Esophagus (tissue), 2 donors: ENCODE measurements at regions not wholly inside any gene's neighbourhood (a gene's known extent, or its start where the extent isn't known, plus 50 kb on each side); places are given as distances from the start of the nearest gene placed in this dataset.
"Not testable (repeated sequence)": the region's sequence is repeated elsewhere in the genome, so short reads cannot be mapped to it uniquely, and the experiment has no call there.

Source experiments
- H3K27ac ChIP-seq, 2 donors: one replicate each; pipeline ENCODE4 v1.5.1; 2013; ENCODE audit warnings: low read depth in 2 of 2, mild to moderate bottlenecking in 2 of 2, inconsistent platforms in 1 of 2, low read length in 1 of 2, moderate library complexity in 1 of 2
- H3K27me3 ChIP-seq, 2 donors: one replicate each; pipeline ENCODE4 v1.6.1; 2013; ENCODE audit warnings: low read length in 2 of 2, control low read depth in 1 of 2, mild to moderate bottlenecking in 1 of 2; ENCODE audit not compliant: insufficient read depth in 2 of 2, control insufficient read depth in 1 of 2
- H3K36me3 ChIP-seq, 2 donors: one replicate each; pipeline ENCODE4 v1.6.1; 2013; ENCODE audit warnings: low read length in 1 of 2; ENCODE audit not compliant: control insufficient read depth in 2 of 2, insufficient read depth in 2 of 2
- H3K4me1 ChIP-seq, 2 donors: one replicate each; pipeline ENCODE4 v1.6.1; 2013; ENCODE audit warnings: low read length in 1 of 2; ENCODE audit not compliant: control insufficient read depth in 2 of 2, insufficient read depth in 2 of 2
- H3K4me3 ChIP-seq, 2 donors: one replicate each; pipeline ENCODE4 v1.5.1; 2013; ENCODE audit warnings: low read length in 2 of 2, mild to moderate bottlenecking in 2 of 2, low read depth in 1 of 2, moderate library complexity in 1 of 2
- H3K9me3 ChIP-seq, 2 donors: one replicate each; pipeline ENCODE4 v1.6.1; 2013; ENCODE audit warnings: mild to moderate bottlenecking in 2 of 2, low read depth in 1 of 2, low read length in 1 of 2, moderate library complexity in 1 of 2; ENCODE audit not compliant: control insufficient read depth in 2 of 2, insufficient read depth in 1 of 2
- WGBS, 2 donors: extraction: QIAGEN DNeasy Blood & Tissue Kit; methylation state at CpG; one replicate each; pipeline ENCODE4 v1.1.7; 2013; 5-methylcytosine and 5-hydroxymethylcytosine counted together
- donor health status: healthy with polysubstance abuse.
- donor health status: Bipolar disorder and iron deficiency.

GRCh38 chr3:150330872-150331271 lies 77.2 kb upstream of the TSC22D2 start:
- no peaks in the 10 kb centered on the region for H3K27me3 ChIP-seq
- no peaks in the 10 kb centered on the region for H3K9me3 ChIP-seq
- 75 to 76% methylated on average over 2 of the region's 2 CpGs for WGBS, 2 donors
- H3K27ac ChIP-seq = no peak overlapping the region
- H3K4me3 ChIP-seq = no peak overlapping the region
- H3K36me3 ChIP-seq = no peaks in the 10 kb centered on the region
- H3K4me1 ChIP-seq = no peaks in the 10 kb centered on the region

DNA sequence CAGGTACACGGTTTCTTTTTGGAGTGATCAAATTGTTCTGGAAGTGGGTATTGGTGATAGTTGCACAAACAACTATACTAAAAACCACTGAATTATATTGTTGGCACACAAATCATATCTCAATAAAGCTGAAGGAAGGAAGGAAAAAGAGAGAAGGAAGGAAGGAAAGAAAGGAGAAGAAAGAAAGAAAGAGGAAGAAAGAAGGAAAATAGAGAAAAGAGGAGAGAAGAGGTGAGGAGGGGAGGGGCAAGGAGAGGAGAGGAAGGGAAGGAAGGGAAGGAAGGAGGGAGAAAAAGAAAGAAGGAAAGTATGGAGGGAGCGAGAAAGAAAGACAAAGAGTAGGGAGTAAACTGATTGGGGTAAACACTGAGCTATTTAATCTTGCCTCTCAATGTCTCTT lies 77.9 kb upstream of the TSC22D2 start:
- Histone ChIP-seq H3K36me3 (no peaks in the 10 kb centered on the region), H3K9me3 (no peaks in the 10 kb centered on the region), H3K27me3 (no peaks in the 10 kb centered on the region), H3K4me1 (no peaks in the 10 kb centered on the region), H3K4me3 (no peak overlapping the region), H3K27ac (no peak overlapping the region)
- 80 to 90% methylated on average over 2 of the region's 2 CpGs for WGBS, 2 donors

DNA sequence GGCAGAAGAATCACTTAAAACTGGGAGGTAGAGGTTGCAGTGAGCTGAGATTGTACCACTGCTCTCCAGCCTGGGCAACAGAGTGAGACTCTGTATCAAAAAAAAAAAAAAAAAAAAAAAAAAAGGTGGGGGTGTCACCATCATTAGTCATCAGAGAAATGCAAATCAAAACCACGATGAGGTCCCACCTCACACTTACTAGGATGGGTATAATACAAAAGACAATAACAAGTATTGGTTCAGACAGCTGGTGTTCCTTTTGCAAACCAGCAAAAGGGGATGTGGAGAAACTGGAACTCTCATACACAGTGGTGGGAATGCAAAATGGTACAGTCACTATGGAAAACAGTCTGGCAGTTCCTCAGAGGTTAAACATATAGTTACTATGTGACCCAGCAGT lies 78.7 kb upstream of the TSC22D2 start:
- no peaks in the 10 kb centered on the region for H3K9me3 ChIP-seq
- 66 to 76% methylated on average over 1 of the region's 1 CpG for WGBS, 2 donors
- no peak overlapping the region for H3K27ac ChIP-seq
- H3K27me3 ChIP-seq = no peaks in the 10 kb centered on the region
- H3K36me3 ChIP-seq = no peaks in the 10 kb centered on the region
- no peak overlapping the region for H3K4me3 ChIP-seq
- H3K4me1 ChIP-seq = no peaks in the 10 kb centered on the region

DNA sequence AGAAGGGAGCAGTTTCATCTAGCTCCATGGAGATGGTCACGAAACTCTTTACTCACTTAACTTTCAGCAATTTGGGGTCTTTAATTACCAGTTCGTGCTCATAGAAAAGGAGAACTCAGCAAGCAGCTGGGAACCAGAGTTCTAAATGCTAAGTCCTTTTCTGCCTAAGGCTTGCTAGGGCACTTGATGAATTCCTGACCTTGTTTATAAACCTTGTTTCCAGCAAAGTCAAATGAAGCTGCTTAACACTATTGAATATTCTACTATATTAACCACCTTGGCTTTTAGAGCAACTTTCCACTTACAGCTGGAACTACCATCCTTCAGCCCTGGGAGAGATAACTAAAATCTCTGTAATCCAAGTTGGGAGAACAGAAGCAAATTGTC lies 79.5 kb upstream of the TSC22D2 start:
- no peak overlapping the region for H3K27ac ChIP-seq
- H3K4me3 ChIP-seq = no peak overlapping the region
- H3K27me3 ChIP-seq = no peaks in the 10 kb centered on the region
- no peaks in the 10 kb centered on the region for H3K36me3 ChIP-seq
- H3K9me3 ChIP-seq = no peaks in the 10 kb centered on the region
- no peaks in the 10 kb centered on the region for H3K4me1 ChIP-seq
- WGBS, 2 donors = 92 to 95% methylated on average over 2 of the region's 2 CpGs

DNA sequence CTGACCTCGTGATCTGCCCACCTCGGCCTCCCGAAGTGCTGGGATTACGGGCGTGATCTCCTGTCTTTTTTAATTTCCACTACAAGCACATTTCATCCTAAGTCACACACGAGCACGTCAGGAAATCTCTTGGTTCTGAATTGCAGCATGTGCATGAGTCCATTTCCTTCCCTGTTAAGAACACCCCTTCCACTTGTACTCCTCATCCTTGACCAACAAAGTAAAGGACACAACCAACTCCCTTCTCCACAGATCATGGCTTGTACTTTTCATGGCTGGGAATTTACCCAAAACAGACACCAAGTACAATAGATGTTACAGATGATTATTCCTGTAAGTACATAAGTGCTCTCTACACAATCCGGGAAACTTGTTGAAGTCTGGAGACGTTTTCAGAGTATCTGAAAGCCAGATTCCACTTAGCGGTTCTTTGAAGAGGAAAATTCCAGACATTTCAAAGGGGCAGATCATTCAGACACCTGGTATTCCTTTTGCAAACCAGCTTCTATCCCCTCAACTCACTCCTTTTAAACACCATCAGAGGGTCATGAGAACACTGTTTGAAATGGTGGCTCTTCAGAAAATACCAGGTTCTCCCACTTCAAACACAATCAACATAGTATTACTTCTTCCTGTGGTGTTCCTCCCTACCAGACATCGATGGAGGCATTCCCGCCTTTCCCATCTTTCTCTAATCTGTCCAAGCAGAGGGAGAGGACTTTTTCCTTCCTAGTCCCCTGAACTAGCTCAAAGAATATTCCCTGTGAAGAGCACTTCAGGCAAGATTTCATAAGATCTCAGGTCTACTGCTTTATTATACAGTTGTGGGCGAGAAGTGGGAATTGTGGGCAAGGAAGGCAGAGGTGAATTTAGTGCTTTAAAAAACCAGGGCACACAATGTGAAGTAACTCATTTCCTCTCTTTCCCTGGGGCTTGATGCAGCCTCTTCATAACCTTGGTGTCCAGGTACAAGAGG lies 80.1 kb upstream of the TSC22D2 start:
- Histone ChIP-seq H3K27ac (no peak overlapping the region), H3K27me3 (no peaks in the 10 kb centered on the region)

GRCh38 chr3:150324788-150325187 lies 83.3 kb upstream of the TSC22D2 start:
- H3K4me1 ChIP-seq = no peaks in the 10 kb centered on the region
- H3K36me3 ChIP-seq = no peaks in the 10 kb centered on the region
- no peaks in the 10 kb centered on the region for H3K27me3 ChIP-seq
- WGBS, 2 donors = 60 to 66% methylated on average over 4 of the region's 4 CpGs
- no peaks in the 10 kb centered on the region for H3K9me3 ChIP-seq
- H3K27ac ChIP-seq = no peak overlapping the region
- H3K4me3 ChIP-seq = no peak overlapping the region

More for the DNA sequence above, 80.1 kb upstream of the TSC22D2 start:
- no peaks in the 10 kb centered on the region for H3K36me3 ChIP-seq
- H3K4me3 ChIP-seq = no peak overlapping the region
- no peaks in the 10 kb centered on the region for H3K9me3 ChIP-seq
- WGBS, 2 donors = 88 to 89% methylated on average over 13 of the region's 13 CpGs
- H3K4me1 ChIP-seq = no peaks in the 10 kb centered on the region

- H3K4me3 ChIP-seq = no peak overlapping the region
- WGBS, 2 donors = 63 to 66% methylated on average over 3 of the region's 3 CpGs
- H3K27ac ChIP-seq = no peak overlapping the region
- H3K27me3 ChIP-seq = no peaks in the 10 kb centered on the region
- H3K4me1 ChIP-seq = no peaks in the 10 kb centered on the region
- H3K9me3 ChIP-seq = no peaks in the 10 kb centered on the region
- no peaks in the 10 kb centered on the region for H3K36me3 ChIP-seq
Observed at GRCh38 chr3:150324245-150324644, 83.9 kb upstream of the TSC22D2 start.

- no peaks in the 10 kb centered on the region for H3K27me3 ChIP-seq
- 82 to 87% methylated on average over 1 of the region's 1 CpG for WGBS, 2 donors
Observed at GRCh38 chr3:150323770-150324169, 84.3 kb upstream of the TSC22D2 start.

GRCh38 chr3:150323091-150323490 lies 85.0 kb upstream of the TSC22D2 start:
- 93 to 96% methylated on average over 13 to 23 of the region's 23 CpGs for WGBS, 2 donors
- H3K9me3 ChIP-seq = not testable (repeated sequence)

More at GRCh38 chr3:150323770-150324169, 84.3 kb upstream of the TSC22D2 start:
- no peaks in the 10 kb centered on the region for H3K36me3 ChIP-seq
- H3K4me3 ChIP-seq = no peak overlapping the region
- H3K4me1 ChIP-seq = no peaks in the 10 kb centered on the region
- H3K9me3 ChIP-seq = no peaks in the 10 kb centered on the region
- no peak overlapping the region for H3K27ac ChIP-seq

DNA sequence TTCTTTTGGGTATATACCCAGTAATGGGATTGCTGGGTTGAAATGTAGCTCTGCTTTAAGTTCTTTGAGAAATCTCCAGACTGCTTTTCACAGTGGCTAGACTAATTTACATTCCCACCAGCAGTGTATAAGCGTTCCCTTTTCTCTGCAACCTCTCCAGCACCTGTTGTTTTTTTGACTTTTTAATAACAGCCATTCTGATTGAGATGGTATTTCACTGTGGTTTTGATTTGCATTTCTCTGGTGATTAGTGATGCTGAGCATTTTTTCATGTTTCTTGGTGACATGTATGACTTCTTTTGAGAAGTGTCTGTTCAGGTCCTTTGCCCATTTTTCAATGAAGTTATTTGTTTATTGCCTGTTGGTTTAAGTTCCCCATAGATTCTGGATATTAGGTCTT lies 87.1 kb upstream of the TSC22D2 start:
- not testable (repeated sequence) for H3K27ac ChIP-seq, H3K4me1 ChIP-seq, H3K4me3 ChIP-seq, H3K27me3 ChIP-seq, H3K9me3 ChIP-seq, H3K36me3 ChIP-seq
- 0 to 90% methylated on average over 1 of the region's 1 CpG for WGBS, 2 donors

More at GRCh38 chr3:150323091-150323490, 85.0 kb upstream of the TSC22D2 start:
- H3K4me1 ChIP-seq, H3K27ac ChIP-seq, H3K4me3 ChIP-seq, H3K27me3 ChIP-seq, H3K36me3 ChIP-seq: not testable (repeated sequence)
